Fibroblast of villous mesenchyme (primary cell): ENCODE measurements at regions not wholly inside any gene's neighbourhood (a gene's known extent, or its start where the extent isn't known, plus 50 kb on each side); places are given as distances from the start of the nearest gene placed in this dataset.

Experiments
- DNase-seq: peaks from one replicate; pipeline ENCODE4 v3.0.0-alpha.2; 2010; ENCODE audit warnings: low read depth
- H3K4me3 ChIP-seq: 2 replicates; pipeline ENCODE4 v1.5.1; 2011; ENCODE audit warnings: low read depth, mild to moderate bottlenecking, low read length
- CTCF ChIP-seq: IDR thresholded peaks from 2 replicates; pipeline ENCODE4 v1.5.1; 2012; ENCODE audit warnings: low read depth, mild to moderate bottlenecking, low read length; ENCODE audit not compliant: insufficient read depth

- no peak for DNase-seq
- TF ChIP-seq CTCF = no peak
- no peak overlapping the region for H3K4me3 ChIP-seq
Observed at GRCh38 chr20:48458003-48458377, 369.8 kb downstream of the PREX1 start.

GRCh38 chr20:48457193-48458002, 370.4 kb downstream of the PREX1 start:
- no peak for DNase-seq
- TF ChIP-seq CTCF = no peak
- no peak overlapping the region for H3K4me3 ChIP-seq

- no peak overlapping the region for H3K4me3 ChIP-seq
- no peak for TF ChIP-seq CTCF
- no peak for DNase-seq
Observed at GRCh38 chr20:48456366-48457192, 371.2 kb downstream of the PREX1 start.

GRCh38 chr20:48455651-48456365, 372.0 kb downstream of the PREX1 start:
- H3K4me3 ChIP-seq = no peak overlapping the region
- TF ChIP-seq CTCF = no peak
- no peak for DNase-seq

GRCh38 chr20:48454671-48455490, 372.9 kb downstream of the PREX1 start:
- no peak overlapping the region for H3K4me3 ChIP-seq
- DNase-seq = no peak
- TF ChIP-seq CTCF = no peak

- no peak for TF ChIP-seq CTCF
- DNase-seq = no peak
- H3K4me3 ChIP-seq = no peak overlapping the region
Observed at GRCh38 chr20:48453477-48454093, 374.2 kb downstream of the PREX1 start.
